GM12892 (cell line): ENCODE measurements at regions not wholly inside any gene's neighbourhood (a gene's known extent, or its start where the extent isn't known, plus 50 kb on each side); places are given as distances from the start of the nearest gene placed in this dataset.

ENCODE experiments used
- POLR2A ChIP-seq: IDR thresholded peaks from 2 replicates; pipeline ENCODE4 v1.6.1; 2011; ENCODE audit warnings: low read depth, low read length, control low read depth
- POLR2AphosphoS5 ChIP-seq: IDR thresholded peaks from 2 replicates; pipeline ENCODE4 v1.6.1; 2011; ENCODE audit warnings: low read depth, low read length, control low read depth
- TAF1 ChIP-seq: IDR thresholded peaks from 2 replicates; pipeline ENCODE4 v1.6.1; 2011; ENCODE audit warnings: low read depth, mild to moderate bottlenecking, control low read depth, low read length, borderline replicate concordance

DNA sequence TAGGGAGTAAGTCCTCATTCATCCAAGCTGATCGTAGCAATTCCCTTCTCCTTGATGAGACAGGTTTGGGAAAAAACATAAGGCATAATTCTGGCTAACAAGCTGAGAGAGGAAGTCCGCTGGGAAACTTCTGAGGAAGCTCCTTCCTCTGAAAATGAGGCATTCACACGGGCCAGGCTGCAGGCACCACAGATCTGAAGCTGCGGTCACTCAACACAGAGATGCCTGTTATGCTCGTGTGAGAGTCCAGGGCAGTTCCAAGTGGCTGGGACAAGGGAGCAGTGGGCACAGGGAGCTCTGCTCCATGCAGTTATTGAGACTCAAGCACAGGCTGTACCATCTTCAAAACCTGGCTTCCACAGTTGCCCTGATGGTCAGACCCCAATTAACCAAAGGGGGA is 200.9 kb upstream of the ID2 start:
- TF ChIP-seq POLR2A (no peak), POLR2AphosphoS5 (no peak), TAF1 (no peak)
